ENCODE measurements at regions not wholly inside any gene's neighbourhood (a gene's known extent, or its start where the extent isn't known, plus 50 kb on each side); places are given as distances from the start of the nearest gene placed in this dataset.

GRCh38 chr6:164133095-164133494 lies 718.6 kb downstream of the QKI start:
- no peak overlapping the region for H2AK5ac ChIP-seq (ENCODE audit: insufficient read length, low read length)
- Mint-ChIP-seq H3K27me3 (ENCODE audit: low read depth) (peaks cover 1% of the 10 kb centered on the region; the same call in 1 of the 2 replicates), H3K9me3 (no peaks in the 10 kb centered on the region; a peak in 2 of 5 replicates), H3K4me1 (peaks cover 1 to 2% of the 10 kb centered on the region in 2 experiments; a peak in 1 of 4 replicates), H3K4me3 (no peak overlapping the region), H3K36me3 (ENCODE audit: insufficient read depth in 1 of 3, low read depth in 3 of 3) (0 out of 7 replicates have a peak, but pooled peaks cover 0 to 5% (median 0%) of the 10 kb centered on the region in 3 experiments), H3K27ac (no peak overlapping the region; a peak in 1 of 7 replicates)
- H4K20me1 ChIP-seq (ENCODE audit: control insufficient read depth, insufficient read depth, insufficient read length) = no peaks in the 10 kb centered on the region
- H3K4me1 ChIP-seq (ENCODE audit: insufficient read depth, low read length) = no peaks in the 10 kb centered on the region
- no peaks in the 10 kb centered on the region for H3K9me3 ChIP-seq (ENCODE audit: control insufficient read depth, low read depth, low read length)
- H4K5ac ChIP-seq (ENCODE audit: insufficient read length, low read depth, low read length) = no peak overlapping the region
- no peak overlapping the region for H2BK5ac ChIP-seq (ENCODE audit: insufficient read length, low read length)
- no peaks in the 10 kb centered on the region for H3K23me2 ChIP-seq (ENCODE audit: insufficient read length, low read depth, low read length, poor library complexity, severe bottlenecking)
- no peak overlapping the region for H2BK15ac ChIP-seq (ENCODE audit: low read depth, low read length)
- H3K14ac ChIP-seq (ENCODE audit: insufficient read depth, low read length) = no peak overlapping the region
- H3K23ac ChIP-seq (ENCODE audit: insufficient read length, low read depth, low read length) = no peak overlapping the region
- no peak overlapping the region for H3K56ac ChIP-seq (ENCODE audit: insufficient read length, low read depth, low read length)
- no peak overlapping the region for H2BK120ac ChIP-seq (ENCODE audit: low read depth, low read length, poor library complexity, severe bottlenecking)
- no peak overlapping the region for H2BK12ac ChIP-seq (ENCODE audit: insufficient read length, low read depth, low read length)
- DNase-seq = no peak
- no peak overlapping the region for H3K18ac ChIP-seq (ENCODE audit: insufficient read length, low read depth, low read length)
- H4K91ac ChIP-seq (ENCODE audit: insufficient read length, low read depth, low read length) = no peak overlapping the region
- no peaks in the 10 kb centered on the region for H3K27me3 ChIP-seq (ENCODE audit: insufficient read depth, low read length)
- TF ChIP-seq CTCF (conservative IDR thresholded peaks at IDR 0.05) = no peak
- no peak overlapping the region for H2BK20ac ChIP-seq (ENCODE audit: low read depth, low read length, poor library complexity, severe bottlenecking)
- H4K8ac ChIP-seq (replicated peaks; ENCODE audit: insufficient read length, low read depth, low read length) = no peak overlapping the region
- H3K9ac ChIP-seq (ENCODE audit: extremely low read depth, insufficient read length, low read length) = no peak overlapping the region
- WGBS (ENCODE audit: extremely low coverage, insufficient read length, low lambda C conversion rate) = no CpG with 5 or more reads among the region's 2 CpGs
- no peak overlapping the region for H2AFZ ChIP-seq (ENCODE audit: low read length)
- no peak overlapping the region for H3K4me2 ChIP-seq (ENCODE audit: insufficient read depth, insufficient read length, low read length)
- H3K27ac ChIP-seq (ENCODE audit: insufficient read length, low read depth, low read length) = no peak overlapping the region
- H3T11ph ChIP-seq (ENCODE audit: low read length) = no peak overlapping the region
- H3K79me2 ChIP-seq (ENCODE audit: insufficient read depth, low read length) = no peaks in the 10 kb centered on the region
- no peaks in the 10 kb centered on the region for H3K79me1 ChIP-seq (ENCODE audit: insufficient read depth, low read depth, low read length, poor library complexity, severe bottlenecking)
- H3K4ac ChIP-seq (ENCODE audit: low read depth, low read length) = no peak overlapping the region

All from H9 (cell line).